GM21528 (cell line): ENCODE measurements at regions not wholly inside any gene's neighbourhood (a gene's known extent, or its start where the extent isn't known, plus 50 kb on each side); places are given as distances from the start of the nearest gene placed in this dataset.

Experiments used
- ATAC-seq: cut with Tn5 transposase; IDR thresholded peaks from one replicate; pipeline ENCODE4 v1.9.1; 2021; ENCODE audit warnings: mild to moderate bottlenecking, moderate library complexity; ENCODE audit not compliant: unreplicated experiment, low FRiP score

DNA sequence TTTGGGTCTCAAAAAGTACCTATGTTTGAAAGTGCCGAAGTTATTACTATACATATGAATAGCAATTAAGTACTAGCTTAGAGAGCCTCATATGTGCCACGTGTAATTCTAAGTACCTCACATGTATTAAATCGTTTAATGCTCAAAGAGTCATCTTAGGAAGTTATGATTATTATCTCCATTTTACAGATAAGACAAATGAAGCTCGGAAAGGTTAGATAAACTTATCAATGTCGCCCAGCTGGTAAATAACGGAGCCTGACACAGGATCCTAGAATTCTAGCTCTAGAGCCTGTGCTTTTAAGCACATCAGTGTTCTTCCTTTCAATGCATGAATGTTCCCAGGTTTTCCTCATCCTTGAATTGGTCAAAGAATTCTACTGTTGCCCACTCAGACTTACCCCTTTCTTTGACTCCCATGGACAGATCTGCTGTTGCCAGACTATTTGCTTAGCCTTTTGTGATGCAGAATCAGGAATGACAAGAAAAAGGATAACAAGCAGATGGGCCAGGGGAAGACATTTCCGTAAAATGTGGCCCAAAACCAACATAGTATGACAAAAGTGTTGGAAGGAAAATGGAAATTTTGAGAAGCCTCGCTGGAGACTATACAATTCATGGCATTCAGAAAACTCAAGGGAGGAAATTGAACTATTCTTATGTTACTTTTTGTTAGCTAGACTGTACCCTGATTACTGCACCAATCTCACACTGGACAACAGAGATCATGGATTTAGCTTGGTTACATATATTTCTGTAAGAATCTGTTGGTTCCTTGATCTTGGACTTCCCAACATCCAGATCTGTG lies 237.1 kb upstream of the CITED2 start:
- no peak for ATAC-seq

DNA sequence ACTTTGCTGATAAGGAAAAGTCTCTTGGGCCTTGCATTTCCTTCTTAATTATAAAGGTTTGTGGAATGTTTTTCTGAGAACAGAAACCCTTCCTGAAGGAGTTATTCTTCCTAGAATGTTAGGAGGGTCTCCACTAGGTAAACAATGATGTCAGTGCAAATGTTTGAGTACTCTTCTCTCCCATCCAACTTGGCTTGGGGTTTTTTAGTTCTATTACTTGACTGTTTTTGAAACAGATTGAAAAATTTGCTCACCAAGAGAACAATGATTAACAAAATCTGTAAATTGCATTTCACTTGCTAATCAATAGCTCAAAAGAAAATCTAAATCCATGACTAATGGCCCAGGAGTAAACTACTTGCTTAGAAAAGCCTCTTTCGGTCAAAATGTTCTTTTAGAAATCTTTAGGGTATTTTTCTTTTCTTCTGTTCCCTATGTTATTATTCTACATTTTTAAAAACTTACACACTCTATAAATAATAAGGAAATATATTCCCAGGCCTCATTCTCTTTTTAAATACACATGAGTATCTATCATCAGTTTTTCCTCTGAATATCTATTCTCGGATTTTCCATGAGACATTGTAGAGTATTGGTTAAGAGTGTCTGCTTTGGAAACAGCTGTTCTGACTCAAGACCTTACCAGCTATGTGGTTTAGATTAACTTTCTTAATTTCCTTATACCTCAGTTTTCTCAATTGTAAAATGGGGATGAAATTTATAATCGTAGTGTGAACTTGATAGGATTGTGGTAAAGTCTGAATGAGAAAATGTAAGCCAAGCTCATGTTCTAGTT lies 234.2 kb upstream of the CITED2 start:
- ATAC-seq, result no peak

DNA sequence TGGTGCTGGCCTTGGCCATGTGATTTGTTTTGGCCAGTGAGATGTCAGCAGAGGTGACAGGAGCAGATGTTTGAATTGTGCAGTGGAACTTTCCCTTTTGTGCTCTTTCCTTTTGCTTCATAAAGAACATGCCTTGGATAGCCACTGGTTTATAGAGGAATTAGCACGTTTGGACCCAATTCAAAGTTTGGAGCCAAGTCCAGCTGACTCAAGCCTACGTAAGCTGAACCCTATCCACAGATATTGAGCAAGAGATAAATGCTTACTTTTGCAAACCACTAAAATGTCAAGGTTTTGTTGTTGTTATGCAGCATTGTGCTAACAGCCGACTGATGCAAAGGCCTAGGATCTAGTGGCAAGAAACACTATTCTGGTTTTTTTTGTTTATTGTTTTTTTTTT lies 230.9 kb upstream of the CITED2 start:
- ATAC-seq, result no peak

DNA sequence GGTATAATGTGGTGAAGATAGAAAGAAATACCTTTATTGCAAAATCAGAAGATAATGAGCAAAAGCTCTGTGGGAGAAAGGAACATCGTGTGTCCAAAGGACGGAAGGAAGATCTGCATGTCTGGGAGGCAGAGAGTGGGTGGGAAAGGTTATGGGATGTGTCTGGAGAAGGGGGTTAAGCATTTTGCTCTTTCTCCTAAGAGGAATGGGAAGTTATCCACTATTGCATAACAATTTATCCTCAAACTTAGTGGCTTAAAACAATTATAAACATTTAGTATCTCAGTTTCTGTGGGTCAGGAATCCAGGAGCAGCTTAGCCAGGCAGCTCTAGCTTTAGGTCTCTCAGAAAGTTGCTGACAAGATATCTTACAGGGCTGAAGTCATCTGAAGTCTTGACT lies 229.1 kb upstream of the CITED2 start:
- ATAC-seq, result no peak

DNA sequence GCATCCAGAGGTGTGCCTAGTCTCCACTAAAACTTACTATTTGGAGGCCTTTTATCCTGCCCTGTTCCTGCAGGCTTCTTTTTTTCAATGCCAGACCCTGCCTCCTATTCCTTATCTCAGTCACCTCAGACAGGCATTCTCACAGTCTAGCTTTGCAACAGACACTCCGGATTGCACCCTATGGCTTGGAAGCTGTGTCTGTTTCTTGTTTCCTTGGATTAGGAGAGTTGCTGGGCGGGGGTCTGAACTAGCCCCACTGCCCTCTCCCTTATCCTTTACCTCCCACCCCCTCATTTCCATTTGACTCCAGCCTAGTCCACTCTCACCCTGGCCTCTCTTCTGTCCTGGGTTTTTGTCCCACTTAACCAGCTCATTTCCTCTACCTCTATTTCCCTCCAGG lies 228.1 kb upstream of the CITED2 start:
- no peak for ATAC-seq

DNA sequence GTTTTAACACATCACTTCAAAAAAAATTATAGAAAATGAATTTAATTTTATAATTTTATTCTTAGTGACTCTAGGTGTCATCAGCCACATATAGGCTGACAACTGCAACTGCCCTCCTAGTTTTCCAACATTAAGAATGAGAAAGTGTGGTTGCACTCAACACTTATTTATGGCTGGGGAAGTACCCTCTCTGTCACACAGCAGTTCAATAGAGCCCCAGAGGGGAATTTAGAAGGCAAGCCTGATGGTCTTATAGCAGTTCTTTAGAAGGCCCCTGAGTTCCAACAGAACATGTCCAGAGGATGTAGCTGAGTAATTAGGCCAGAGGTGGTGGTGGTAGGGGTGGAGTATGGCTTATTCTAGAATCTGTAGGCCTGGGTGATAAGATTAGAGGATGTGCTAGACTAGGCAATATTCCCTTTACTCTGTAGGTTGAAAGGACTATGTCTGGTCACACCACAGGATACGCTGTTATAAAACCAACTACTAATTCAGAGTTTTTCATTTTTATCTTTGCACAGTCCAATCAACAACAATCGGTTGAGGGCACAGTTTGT lies 226.5 kb upstream of the CITED2 start:
- ATAC-seq, result peak; percentile 96

DNA sequence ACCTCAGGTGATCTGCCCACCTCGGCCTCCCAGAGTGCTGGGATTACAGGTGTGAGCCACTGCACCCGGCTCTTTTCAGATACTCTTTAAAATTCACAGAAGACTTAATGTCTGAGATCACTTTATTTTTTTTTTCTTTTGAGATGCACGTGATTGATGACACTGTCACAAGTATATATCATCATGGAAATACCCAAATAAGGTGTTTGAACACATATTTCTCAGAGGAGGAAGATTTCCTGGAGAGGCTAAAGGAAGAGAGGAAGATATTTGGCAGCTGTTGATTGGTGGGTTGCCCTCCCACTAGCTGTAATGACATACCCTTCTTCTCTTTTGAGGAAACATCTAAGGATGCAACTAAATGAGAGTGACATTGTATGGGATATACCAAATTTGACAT lies 225.9 kb upstream of the CITED2 start:
- no peak for ATAC-seq

DNA sequence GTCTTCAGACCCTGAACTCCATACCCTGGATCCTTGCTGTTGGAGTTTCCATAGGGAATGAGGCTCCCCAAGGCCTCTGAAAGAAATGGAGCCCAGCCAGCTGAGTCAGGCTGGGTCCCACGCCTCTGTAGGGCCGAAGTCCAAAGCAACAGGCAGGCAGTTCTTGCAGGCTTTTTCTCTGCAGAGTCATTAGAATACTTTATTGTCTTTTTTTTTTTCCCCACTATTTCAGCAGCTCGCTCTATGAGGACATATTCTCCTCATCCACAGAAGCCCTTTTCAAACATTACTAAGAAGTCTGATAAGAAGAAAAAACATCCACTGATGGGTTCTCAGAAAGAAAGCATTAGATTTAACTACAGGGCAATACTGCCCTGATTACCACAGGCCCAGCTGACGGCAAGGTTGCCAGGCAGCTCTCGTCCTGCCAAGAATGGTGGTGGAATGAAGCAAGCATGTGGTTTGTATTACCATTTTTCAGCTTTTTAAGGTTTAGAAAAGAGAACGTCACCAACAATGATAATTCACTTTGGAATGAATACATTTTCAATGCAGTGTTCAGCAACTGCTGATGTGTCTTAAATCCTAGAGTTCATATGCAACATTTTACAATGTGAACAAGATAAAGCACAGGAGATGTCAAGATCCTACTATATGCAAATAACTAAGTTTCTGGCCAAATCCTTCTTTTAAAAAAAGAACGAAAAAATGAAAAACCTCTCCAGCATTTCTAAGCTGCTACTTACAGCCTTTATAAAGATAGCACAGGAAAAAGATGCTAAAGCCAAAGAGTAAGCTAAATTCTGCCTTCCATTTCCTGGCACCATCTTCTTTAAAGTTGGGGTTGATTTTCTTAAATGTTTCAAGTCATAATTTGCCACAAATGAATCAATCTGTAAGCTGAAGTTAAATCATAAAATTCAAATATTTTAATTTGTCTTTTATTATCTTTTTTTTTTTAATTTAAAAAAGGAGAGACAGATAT lies 223.6 kb upstream of the CITED2 start:
- ATAC-seq, result no peak

DNA sequence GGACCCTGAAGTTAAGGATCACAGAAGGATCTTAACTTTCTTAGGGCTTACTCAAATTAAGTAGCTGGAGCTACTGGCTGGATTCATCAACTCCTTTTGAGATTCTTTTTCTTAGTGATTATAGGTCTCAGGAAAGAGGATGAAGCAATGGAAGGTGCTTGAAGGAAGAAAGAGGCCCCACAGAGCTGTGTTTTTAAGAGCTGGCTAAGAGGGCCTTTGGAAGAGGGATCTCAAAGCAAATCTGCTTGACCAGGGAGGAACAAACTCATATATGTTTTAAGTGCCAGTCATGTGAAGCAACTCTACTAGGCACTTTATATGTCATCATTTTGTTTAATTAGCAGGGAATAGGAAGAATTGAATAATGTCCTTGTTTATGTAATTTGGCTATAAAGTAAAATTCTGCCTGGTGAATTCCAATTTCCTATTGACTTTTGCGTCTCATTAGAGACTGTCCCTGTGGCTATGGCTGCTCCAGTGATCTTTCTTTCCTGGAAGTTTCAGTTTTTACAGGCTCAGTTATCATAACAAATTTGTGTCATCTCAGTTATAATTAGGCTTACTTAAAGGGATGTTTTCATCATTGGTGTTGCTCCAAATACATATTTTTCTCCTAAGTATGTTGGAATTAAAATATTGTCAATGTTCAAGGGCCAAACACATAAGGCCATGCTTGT lies 222.8 kb upstream of the CITED2 start:
- ATAC-seq, result no peak

DNA sequence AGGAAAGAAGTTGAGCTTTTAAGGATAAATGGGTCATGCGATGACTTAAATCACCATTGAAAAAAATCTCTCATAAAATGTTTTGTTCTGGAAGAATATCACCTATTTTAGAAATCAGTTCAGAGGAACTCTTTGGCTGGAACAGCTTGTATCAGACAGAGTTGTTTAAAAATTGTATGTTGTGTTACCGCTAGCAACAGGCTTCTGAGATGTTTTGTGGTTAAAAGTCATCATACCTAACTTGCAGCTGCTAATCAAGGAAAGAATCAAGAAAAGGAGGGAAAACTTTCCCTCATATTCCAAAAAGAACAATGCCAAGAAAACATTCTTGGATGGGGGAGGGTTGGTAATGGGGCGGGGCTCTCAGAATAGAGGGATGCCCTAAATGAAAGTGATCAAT lies 220.7 kb upstream of the CITED2 start:
- no peak for ATAC-seq

DNA sequence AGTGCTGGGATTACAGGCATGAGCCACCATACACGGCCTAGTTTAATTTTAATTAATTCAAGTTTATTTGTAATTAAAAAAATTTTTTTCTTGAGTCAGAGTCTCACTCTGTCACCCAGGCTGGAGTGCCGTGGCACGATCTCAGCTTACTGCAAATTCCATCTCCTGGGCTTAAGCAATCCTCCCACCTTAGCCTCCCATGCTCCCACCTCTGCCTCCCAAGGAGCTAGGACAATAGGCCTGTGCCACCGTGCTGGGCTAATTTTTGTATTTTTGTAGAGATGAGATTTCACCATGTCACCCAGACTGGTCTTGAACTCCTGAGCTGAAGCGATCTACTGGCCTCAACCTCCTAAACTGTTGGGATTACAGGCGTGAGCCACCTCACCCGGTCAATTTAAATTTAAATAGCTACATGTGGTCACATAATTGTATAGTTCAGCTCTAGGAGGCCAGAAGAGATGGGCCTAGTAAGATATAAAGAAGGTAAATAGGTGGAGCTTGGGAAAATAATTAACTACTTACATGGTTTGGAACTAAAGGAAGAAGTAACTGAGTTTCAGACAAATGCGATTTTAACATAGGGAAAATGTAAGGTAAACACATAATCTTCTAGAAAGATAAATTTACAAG lies 220.0 kb upstream of the CITED2 start:
- ATAC-seq, result no peak

DNA sequence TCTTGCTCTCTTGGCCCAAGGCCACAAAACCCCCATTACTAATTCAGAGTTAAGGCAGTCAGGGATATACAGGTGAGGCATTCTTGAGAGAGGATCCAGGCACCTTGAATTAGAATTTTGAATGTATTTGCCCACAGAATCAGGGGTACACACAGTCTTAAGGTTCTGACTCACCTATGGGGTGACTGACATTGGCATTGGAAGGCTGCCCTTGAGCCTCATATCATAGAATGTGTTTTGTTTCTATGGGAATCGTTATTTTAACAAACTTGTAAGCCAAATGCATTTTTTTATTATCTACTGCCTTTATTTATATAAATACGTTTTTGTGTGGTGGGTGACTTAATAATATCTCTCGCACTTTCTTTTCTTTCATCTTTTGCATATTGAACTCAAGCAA lies 218.6 kb upstream of the CITED2 start:
- no peak for ATAC-seq

DNA sequence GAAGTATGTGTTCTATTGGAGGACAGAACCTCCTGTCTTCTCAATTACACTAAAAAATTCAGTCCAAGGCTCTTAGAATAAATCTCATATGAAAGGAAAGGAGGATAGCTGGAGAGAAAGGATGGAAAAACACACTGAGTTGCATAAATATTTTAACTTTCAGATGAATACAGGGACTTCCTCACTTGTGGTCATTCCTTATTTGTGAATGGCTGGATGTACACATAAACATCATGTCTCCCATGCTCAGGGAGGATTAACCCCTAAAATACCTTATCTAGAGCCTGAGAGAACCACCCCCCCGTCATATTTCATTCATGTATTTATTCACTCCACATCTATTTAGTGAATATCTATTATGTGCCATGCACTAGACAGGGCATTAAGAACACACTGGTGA lies 217.6 kb upstream of the CITED2 start:
- no peak for ATAC-seq

DNA sequence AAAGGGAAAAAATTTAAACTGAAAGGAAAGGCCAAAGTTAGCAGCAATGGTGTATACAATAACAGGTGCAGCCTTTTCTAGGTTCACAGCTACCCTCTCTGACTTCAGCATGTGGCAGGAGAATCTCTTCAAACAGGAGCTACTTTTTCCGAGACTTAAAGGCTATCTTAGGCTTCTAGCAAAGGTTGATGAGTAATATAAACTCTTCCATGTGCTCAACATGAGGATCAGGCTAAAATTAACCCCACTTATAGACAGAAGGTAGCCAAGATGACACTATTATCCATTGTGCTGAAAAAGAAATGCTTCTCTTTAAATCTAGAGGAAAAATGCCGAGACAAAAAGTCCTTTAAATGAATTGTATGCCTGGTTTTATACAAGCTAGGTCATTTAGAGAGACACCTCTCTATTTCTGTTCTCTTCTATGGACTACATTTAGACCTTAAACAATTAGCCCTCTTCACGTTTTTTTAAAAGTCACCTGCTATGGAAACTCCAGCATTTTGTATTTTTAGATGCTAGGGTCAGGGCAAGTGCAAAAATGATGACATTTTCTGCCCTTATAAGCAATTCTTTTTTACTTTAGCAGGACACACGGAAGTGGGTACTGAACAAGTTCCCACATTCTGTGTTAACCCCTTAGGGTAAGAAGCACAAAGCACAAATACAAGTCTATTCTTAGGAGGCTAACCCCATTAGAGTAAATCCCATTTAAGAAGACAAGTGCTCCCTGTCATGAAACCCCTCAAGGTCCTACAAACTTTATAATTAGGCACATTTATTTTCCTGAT lies 216.8 kb upstream of the CITED2 start:
- no peak for ATAC-seq

DNA sequence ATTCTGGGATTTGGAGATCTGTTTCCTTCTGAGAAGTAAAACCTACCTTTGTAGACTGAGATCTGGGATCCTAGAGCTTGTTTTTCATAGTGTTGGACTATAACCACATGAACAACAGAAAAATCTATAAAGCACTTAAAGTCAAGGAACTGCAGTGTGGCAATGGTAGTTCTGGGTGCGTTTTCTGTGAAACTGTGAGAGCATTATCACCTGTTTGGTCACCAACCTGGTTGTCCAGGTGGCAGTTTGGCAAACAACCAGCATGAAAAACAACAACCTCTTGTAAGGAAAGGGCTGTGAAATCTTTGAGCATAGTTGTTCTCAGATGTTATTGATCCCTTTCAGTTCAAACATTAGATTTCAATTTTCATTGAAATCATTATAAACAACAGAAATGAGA lies 215.8 kb upstream of the CITED2 start:
- no peak for ATAC-seq

DNA sequence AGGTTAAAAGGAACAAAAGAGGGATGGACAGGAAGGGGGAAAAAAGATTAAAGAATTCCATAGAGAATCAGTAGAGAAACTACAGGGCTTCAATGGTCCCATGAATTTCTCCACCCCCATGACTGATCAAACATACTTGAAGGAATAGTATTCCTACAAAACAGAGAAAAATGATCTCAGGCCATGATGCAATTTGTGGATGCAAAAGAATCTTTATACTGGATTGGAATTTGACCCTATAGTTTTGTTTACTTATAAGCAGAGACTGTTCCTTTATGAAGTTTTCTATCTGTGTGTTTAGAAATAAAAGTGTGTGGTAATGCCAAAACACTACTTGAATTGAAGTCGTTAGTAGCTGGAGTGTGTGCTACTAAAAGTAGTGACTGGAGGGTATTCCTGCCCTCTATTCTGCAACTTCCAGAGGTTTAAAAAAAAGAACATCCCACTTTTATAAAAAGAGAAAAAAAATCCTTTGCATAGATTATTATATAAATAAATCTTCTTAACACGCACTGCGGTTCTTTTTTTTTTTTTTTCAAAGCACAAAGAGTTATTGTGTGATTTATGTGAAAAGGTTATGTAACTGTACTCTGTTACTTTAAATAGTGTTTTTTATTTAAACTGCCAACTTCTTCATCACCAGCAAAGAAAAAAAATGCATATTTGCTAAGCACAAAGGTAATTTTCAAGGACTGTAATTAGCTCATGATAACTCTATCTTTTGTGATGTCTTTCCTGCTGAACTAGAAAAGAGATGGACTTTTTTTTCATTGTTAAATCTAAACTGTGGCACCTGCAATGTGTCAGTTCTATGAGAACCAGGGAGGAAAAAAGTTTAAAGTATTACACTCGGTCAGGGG lies 214.5 kb upstream of the CITED2 start:
- ATAC-seq, result no peak

DNA sequence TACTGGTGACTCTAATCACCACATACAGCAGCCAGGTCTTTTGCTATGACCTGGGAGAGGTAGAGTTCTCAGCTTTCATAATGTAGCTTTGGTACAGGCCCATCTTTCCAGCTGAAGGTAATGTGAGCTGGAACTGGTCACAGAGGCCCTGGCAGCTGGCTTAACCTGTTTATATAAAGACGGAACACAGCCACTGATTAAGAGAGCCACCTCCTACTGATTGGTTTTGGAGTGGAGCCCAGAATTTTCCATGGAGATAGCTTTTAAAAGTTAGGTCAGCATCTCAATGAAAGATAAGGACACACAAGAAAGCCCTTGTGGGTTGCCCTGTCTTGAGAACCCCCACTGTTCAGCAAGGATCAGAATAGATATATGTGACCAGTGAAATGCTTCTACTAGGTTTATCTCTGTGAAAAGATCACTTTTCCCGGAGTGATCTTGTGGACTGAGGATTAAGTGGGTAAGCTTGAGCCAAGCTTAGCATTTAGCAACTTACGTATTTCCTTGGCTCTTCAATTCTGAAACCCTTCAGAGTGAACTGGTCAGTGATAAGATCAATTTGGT lies 213.7 kb upstream of the CITED2 start:
- no peak for ATAC-seq
